ENCODE measurements at regions not wholly inside any gene's neighbourhood (a gene's known extent, or its start where the extent isn't known, plus 50 kb on each side); places are given as distances from the start of the nearest gene placed in this dataset.

DNA sequence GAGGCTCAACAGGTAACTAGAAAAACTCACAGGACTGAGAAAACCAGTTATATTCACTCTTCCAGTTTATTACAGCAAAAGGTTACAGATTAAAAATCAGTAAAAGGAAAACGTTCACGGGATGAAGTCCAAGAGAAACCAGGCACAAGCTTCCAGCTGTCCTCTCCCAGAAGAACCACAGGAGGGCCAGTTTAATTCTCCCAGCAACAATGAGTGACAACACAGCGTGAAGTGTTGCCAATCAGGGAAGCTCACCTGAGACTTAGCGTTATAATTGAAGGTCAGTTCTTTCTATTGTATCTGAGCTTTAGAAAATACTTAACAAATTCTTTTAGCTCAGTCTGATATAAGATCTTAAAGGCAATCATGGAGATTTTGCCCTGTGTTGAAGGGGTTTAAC lies 65.2 kb upstream of the TNR start:
- no peaks in the 10 kb centered on the region for H3K9me3 ChIP-seq (ENCODE audit: control insufficient read depth, insufficient read depth, low read depth, low read length)
- TF ChIP-seq ZNF658 (tag by site-specific recombination; IDR thresholded peaks at IDR 0.05), result no peak
- no peak for TF ChIP-seq ZBTB7A (tag by site-specific recombination; IDR thresholded peaks at IDR 0.05; ENCODE audit: low read depth)
- no peaks in the 10 kb centered on the region for H3K4me1 ChIP-seq (ENCODE audit: control insufficient read depth, insufficient read depth, low read length)
- H3K36me3 ChIP-seq (ENCODE audit: control insufficient read depth in 2 of 2, insufficient read depth in 1 of 2, low read length in 2 of 2), result no peaks in the 10 kb centered on the region
- H3K4me3 ChIP-seq (ENCODE audit: low read depth, low read length), result no peak overlapping the region
- H3K27ac ChIP-seq (ENCODE audit: extremely low read depth, low read depth, low read length), result no peak overlapping the region
- CTCF ChIA-PET, result interaction anchor here (0.6 to 0.7 kb wide), 2 partner anchors 11 to 238 kb away, joined by 3 to 4 read pairs; no protein-coding TSS in a partner anchor
- POLR2A ChIA-PET, result no interaction called here

DNA sequence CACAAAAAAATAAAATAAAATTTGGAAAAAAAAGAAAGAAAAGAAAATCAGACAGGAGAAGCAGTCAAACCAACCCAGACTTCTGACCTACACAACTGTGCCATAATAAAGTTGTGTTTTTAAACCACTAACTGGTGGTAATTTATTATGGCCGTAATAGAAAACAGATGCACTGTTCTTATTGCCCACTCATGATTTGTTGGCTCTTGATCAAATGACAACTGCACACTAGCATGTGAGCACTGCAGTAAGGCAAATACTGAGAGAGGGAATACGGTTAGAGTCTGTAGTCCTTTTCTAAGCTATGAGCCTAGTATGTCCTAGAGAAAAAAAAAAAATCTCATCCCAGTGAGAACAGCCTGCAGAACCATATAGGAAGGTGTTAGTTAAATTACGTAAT lies 61.2 kb upstream of the TNR start:
- POLR2A ChIA-PET, result no interaction called here
- Histone ChIP-seq H3K4me3 (ENCODE audit: low read depth, low read length) (no peak overlapping the region), H3K4me1 (ENCODE audit: control insufficient read depth, insufficient read depth, low read length) (no peaks in the 10 kb centered on the region), H3K36me3 (ENCODE audit: control insufficient read depth in 2 of 2, insufficient read depth in 1 of 2, low read length in 2 of 2) (no peaks in the 10 kb centered on the region), H3K27ac (ENCODE audit: extremely low read depth, low read depth, low read length) (no peak overlapping the region), H3K9me3 (ENCODE audit: control insufficient read depth, insufficient read depth, low read depth, low read length) (no peaks in the 10 kb centered on the region)
- CTCF ChIA-PET, result interaction anchor here (1.3 kb wide), 1 partner anchor 48 kb away, joined by 3 read pairs; no protein-coding TSS in a partner anchor
- TF ChIP-seq HOXC10 (CRISPR knock-in tag; IDR thresholded peaks at IDR 0.05) (no peak), OSR2 (tag by site-specific recombination; IDR thresholded peaks at IDR 0.05) (no peak), ZNF23 (tag by site-specific recombination; IDR thresholded peaks at IDR 0.05; ENCODE audit: borderline replicate concordance) (no peak)
- TF ChIP-seq, protein P1, sequence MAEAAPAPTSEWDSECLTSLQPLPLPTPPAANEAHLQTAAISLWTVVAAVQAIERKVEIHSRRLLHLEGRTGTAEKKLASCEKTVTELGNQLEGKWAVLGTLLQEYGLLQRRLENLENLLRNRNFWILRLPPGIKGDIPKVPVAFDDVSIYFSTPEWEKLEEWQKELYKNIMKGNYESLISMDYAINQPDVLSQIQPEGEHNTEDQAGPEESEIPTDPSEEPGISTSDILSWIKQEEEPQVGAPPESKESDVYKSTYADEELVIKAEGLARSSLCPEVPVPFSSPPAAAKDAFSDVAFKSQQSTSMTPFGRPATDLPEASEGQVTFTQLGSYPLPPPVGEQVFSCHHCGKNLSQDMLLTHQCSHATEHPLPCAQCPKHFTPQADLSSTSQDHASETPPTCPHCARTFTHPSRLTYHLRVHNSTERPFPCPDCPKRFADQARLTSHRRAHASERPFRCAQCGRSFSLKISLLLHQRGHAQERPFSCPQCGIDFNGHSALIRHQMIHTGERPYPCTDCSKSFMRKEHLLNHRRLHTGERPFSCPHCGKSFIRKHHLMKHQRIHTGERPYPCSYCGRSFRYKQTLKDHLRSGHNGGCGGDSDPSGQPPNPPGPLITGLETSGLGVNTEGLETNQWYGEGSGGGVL (tag by site-specific recombination; IDR thresholded peaks at IDR 0.05), result no peak

DNA sequence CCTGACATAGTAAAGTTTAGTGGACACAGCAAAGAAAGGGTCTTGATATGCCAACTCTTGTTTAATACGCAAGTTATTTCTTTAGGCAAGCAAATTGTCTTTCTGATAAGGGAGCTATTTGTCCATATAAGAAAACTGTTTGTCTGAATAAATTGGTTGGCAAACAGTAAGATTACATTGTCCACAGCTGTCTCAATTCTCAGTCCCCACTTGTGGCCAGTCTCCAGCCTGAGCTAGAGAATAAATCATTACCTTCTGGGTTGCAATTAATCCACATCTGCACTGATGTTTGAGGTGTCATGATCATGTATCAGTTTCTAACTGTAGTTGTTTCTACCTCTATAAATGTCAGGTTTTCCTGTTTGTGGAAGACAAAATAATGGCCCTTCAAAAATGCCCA lies 60.0 kb upstream of the TNR start:
- CTCF ChIA-PET, result no interaction called here
- H3K36me3 ChIP-seq (ENCODE audit: control insufficient read depth in 2 of 2, insufficient read depth in 1 of 2, low read length in 2 of 2), result no peaks in the 10 kb centered on the region
- H3K27ac ChIP-seq (ENCODE audit: extremely low read depth, low read depth, low read length), result no peak overlapping the region
- no peaks in the 10 kb centered on the region for H3K9me3 ChIP-seq (ENCODE audit: control insufficient read depth, insufficient read depth, low read depth, low read length)
- POLR2A ChIA-PET, result no interaction called here
- no peak overlapping the region for H3K4me3 ChIP-seq (ENCODE audit: low read depth, low read length)
- TF ChIP-seq, protein P2, sequence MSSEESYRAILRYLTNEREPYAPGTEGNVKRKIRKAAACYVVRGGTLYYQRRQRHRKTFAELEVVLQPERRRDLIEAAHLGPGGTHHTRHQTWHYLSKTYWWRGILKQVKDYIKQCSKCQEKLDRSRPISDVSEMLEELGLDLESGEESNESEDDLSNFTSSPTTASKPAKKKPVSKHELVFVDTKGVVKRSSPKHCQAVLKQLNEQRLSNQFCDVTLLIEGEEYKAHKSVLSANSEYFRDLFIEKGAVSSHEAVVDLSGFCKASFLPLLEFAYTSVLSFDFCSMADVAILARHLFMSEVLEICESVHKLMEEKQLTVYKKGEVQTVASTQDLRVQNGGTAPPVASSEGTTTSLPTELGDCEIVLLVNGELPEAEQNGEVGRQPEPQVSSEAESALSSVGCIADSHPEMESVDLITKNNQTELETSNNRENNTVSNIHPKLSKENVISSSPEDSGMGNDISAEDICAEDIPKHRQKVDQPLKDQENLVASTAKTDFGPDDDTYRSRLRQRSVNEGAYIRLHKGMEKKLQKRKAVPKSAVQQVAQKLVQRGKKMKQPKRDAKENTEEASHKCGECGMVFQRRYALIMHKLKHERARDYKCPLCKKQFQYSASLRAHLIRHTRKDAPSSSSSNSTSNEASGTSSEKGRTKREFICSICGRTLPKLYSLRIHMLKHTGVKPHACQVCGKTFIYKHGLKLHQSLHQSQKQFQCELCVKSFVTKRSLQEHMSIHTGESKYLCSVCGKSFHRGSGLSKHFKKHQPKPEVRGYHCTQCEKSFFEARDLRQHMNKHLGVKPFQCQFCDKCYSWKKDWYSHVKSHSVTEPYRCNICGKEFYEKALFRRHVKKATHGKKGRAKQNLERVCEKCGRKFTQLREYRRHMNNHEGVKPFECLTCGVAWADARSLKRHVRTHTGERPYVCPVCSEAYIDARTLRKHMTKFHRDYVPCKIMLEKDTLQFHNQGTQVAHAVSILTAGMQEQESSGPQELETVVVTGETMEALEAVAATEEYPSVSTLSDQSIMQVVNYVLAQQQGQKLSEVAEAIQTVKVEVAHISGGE (tag by site-specific recombination; conservative IDR thresholded peaks at IDR 0.05; ENCODE audit: low read depth), result no peak
- no peak for TF ChIP-seq PRDM1 (tag by site-specific recombination; IDR thresholded peaks at IDR 0.05)
- no peak for TF ChIP-seq GFI1B (tag by site-specific recombination; IDR thresholded peaks at IDR 0.05)
- TF ChIP-seq ZNF544 (tag by site-specific recombination; IDR thresholded peaks at IDR 0.05), result no peak
- TF ChIP-seq HOXD13 (CRISPR knock-in tag; IDR thresholded peaks at IDR 0.05; ENCODE audit: borderline replicate concordance), result no peak
- no peak for TF ChIP-seq ZNF561 (tag by site-specific recombination; IDR thresholded peaks at IDR 0.05; ENCODE audit: borderline replicate concordance)
- no peak for TF ChIP-seq ZNF707 (tag by site-specific recombination; IDR thresholded peaks at IDR 0.05)
- TF ChIP-seq, protein P3, sequence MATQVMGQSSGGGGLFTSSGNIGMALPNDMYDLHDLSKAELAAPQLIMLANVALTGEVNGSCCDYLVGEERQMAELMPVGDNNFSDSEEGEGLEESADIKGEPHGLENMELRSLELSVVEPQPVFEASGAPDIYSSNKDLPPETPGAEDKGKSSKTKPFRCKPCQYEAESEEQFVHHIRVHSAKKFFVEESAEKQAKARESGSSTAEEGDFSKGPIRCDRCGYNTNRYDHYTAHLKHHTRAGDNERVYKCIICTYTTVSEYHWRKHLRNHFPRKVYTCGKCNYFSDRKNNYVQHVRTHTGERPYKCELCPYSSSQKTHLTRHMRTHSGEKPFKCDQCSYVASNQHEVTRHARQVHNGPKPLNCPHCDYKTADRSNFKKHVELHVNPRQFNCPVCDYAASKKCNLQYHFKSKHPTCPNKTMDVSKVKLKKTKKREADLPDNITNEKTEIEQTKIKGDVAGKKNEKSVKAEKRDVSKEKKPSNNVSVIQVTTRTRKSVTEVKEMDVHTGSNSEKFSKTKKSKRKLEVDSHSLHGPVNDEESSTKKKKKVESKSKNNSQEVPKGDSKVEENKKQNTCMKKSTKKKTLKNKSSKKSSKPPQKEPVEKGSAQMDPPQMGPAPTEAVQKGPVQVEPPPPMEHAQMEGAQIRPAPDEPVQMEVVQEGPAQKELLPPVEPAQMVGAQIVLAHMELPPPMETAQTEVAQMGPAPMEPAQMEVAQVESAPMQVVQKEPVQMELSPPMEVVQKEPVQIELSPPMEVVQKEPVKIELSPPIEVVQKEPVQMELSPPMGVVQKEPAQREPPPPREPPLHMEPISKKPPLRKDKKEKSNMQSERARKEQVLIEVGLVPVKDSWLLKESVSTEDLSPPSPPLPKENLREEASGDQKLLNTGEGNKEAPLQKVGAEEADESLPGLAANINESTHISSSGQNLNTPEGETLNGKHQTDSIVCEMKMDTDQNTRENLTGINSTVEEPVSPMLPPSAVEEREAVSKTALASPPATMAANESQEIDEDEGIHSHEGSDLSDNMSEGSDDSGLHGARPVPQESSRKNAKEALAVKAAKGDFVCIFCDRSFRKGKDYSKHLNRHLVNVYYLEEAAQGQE (tag by site-specific recombination; IDR thresholded peaks at IDR 0.05), result no peak
- no peaks in the 10 kb centered on the region for H3K4me1 ChIP-seq (ENCODE audit: control insufficient read depth, insufficient read depth, low read length)
